NCI-H1105 treated with DMSO at 0.1 percent for 48 hours (cell line): ENCODE measurements at regions not wholly inside any gene's neighbourhood (a gene's known extent, or its start where the extent isn't known, plus 50 kb on each side); places are given as distances from the start of the nearest gene placed in this dataset.

ENCODE experiments used
- DNase-seq: peaks from one replicate; lab custom pipeline; 2025; lab: John Stamatoyannopoulos, UW

DNA sequence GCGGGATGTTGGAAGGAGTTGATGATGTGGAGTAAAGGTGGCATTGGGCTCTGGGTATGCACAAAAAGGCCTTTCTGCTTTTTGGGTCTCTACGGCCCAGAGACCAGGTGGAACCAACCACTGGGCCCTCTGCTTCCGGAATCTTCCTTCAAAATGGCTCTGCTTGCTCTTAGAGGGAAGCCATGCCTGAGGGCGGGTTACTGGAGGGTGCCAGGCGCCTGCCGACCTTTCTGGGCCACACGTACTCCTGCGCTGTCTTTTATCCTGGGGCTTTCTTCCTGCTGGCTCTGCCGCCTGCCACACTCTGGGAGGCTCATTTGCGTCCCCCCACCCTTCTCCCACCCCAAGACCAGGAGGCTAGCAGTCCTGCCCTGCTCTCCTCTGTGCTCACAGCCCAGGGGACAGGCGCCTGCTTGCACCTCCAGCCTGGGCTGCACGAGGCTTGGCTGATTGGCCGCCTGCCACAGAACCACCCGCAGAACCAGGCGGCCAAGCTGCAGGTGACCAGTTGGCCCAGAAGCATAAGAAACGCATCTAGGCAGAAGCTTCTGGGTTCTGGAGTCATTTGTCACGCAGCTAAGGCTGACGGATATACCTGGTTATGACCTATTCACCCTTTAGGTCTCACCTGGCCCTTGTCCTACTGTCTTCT lies 536.9 kb downstream of the TBC1D22A start:
- DNase-seq = no peak

DNA sequence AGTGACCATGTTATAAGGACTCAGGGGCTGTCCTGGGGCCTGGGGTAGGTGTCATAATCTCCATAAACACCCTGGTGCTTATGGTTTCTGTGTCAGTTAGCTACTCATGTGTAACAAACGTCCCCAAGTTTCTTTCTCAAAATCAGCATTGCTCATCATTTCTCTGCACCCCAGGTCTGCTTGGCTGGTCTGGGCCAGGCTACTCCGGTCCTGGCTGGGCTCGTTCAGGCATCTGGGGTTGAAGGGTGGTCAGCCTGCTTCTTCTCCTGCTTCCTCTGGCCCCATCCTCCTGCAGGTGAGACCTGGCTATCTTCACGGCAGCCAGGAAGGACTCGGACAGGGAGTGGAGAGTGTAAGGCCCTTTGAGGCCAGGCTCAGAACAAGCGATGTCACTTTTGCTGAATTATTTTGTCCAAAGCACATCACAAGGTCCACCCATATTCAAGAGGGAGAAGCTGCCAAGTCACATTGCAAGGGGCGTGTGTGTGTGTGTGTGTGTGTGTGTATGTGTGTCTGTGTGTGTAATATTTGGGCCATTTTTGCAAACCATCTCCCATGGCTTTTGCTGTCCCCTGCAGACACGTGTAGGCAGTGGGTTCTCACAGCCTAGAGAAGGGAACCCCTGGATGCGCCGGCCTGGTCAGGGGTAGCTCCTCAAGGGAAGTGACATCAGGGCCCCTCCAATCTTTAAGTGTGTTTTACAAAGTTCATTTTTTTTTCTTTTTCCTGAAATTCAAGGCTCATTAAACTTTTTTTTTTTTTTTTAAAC lies 535.8 kb downstream of the TBC1D22A start:
- DNase-seq = no peak

- DNase-seq = no peak
Measured at GRCh38 chr22:47297261-47298016, 535.0 kb downstream of the TBC1D22A start.

GRCh38 chr22:47296405-47297260 lies 534.2 kb downstream of the TBC1D22A start:
- no peak for DNase-seq

GRCh38 chr22:47295982-47296381 lies 533.5 kb downstream of the TBC1D22A start:
- no peak for DNase-seq

DNA sequence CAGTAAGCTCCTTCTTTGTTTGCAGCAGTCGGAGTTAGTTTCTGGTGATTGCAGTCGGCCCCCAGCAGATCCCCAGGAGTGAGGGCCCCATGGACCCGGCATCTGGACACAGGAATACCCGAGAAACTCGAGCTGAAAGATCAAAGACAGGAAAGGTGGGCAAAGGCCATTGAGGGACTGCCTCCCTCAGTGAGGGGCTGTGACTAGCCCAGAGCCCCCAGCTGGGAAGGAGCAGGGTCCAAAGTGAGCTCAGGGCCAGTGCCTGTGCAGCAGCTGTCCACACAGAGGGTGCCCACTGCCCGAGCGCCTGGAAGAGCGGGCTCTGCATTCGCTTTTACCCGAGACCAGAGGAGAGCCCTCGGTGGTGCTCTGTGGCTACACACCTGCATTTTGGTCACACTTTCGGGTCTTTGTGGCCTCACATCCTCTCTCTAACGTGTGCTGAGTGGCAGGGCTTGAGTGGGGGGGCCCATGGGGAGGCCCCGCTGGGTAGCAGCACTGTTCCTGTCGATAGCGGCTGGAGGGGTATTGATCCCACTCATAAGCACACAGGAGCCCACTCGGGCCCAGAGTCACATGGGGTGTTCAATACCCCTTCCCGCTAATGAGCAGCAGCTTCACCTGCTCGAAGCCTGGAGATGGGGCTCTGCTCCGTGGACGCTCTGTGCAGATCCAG lies 532.9 kb downstream of the TBC1D22A start:
- no peak for DNase-seq

DNA sequence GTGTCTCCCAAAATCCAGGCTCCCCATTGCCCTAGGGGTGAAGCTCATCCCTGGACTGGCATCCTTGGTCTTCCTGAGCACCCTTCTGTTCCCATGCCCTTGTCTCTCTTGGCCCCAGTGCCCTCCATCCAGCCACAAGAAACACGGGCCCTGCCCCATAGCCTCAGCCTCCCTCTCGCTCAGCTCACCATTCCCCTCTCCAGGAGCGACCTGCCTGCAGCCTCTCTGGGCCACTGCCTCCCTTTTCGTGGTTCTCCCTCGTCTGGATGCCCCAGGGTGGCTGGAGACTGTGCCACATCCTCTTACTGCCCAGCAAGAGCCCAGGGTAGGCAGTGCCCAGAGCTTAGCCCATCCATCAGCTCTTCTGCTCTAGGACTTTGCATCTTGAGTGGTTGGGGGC lies 532.1 kb downstream of the TBC1D22A start:
- DNase-seq = no peak

- no peak for DNase-seq
Measured at GRCh38 chr22:47294222-47294532, 531.7 kb downstream of the TBC1D22A start.

GRCh38 chr22:47293368-47294221 lies 531.1 kb downstream of the TBC1D22A start:
- DNase-seq = no peak

GRCh38 chr22:47292546-47293320 lies 530.3 kb downstream of the TBC1D22A start:
- no peak for DNase-seq

DNA sequence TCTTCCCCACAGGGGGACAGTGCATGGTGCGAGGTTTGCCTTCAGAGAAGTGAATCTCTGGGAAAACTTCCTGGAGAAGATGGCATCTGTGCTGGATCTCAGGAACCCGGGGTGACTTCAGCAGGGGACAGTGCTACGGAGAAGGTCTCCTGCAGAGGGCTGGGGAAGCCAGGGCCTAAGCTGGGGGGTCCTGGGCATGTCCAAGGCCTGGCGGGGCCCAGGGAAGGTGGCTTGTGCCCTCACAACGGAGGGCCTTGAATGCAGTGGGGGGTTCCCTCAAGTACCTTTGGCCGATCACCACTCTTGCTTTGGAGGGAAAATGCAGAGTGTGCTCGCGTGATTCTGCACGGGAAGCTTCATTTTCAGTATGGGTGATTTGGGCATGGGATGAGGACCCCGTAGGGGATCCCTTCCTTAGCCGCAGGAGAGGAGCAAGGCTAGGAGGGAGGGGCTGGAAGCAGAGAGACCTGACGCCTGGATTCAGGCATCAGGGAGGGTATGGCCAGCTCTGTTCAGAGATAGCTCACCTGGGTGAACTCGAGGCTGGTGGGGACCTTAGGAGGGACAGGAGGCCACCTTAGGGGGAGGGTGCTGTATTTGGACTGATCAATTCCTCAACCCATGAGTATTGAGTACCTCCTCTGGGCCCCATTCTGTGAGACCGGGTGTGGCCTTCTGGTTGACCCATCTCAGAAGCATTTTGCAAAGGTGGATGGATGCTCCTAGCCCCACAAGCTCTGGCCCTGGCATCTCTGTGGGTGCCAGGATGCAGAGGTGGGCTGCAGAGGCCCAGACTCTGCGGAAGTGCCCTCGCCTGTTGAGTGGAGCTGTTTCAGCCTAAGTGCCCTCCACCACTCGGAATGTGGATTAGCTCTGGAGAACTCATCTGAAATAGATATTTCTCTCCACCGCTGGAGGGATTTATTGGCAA lies 529.4 kb downstream of the TBC1D22A start:
- DNase-seq = no peak

GRCh38 chr22:47290706-47291430 lies 528.4 kb downstream of the TBC1D22A start:
- no peak for DNase-seq

DNA sequence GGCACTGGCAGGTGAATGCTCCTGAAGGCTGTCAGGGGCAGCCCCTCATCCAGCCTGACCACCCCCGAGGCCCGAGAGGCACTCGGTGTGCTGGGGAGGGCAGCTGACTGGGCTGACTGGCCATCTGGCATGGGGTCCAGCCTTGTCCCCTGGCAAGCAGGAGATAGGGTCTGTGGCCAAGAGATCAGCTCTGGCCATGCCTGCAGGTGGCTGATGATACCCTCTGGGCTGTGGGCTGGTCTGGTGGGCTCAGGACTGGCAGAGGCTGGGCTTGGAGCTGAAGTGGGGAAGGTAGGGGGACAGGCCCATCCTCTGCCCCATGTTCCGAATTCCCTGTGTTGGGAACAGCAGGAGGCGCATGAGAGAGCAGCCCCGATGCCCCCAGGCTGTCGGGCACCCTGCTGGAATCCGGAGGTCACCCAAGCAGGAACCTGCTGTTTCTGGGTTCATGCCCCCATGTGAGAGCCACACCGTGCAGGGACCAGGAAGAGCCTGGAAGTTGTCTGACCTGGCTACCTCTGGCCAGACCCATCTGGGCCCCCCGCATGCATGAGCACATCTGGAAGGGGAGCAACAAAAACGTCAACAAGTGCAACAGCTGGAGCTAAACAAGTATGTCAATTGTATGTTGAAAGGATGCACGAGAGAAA lies 527.0 kb downstream of the TBC1D22A start:
- DNase-seq = no peak

DNA sequence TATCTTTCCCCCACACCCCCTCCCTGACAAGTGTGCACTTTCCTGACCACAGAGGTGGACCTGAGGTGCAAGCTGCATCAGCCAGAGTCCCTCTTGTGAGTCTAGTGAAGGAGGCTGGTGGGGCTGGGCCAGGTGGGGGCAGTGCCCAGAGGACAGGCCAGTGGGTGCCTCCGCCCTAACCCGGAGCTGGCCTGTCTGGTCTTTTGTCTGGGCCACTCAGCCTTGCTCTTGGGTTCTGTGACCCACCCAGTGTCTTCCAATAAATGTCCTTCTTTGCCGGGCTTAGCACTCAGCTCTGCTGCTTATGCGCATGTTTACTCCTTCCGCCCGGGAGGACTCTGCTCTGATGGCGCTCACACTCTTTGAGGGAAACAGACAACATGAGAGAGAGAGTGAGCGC lies 526.2 kb downstream of the TBC1D22A start:
- DNase-seq = no peak

DNA sequence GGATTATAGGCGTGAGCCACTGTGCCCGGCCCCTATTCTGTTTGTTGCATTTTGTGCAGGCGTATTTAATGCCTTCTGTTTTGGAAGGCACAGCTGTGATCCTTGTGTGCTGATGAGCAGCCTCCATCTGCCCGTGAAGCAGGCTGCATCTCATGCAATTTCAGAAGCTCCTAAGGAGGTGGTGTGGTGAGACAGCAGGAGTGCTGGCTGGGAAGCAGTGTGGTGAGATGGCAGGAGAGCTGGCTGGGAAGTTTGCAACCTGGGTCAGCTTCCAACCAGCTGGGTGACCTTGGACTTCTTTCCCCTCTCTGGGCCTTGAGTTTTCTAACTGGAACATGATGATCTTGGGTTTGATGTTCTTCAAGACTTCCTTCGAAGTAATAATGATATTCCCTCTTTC lies 525.1 kb downstream of the TBC1D22A start:
- no peak for DNase-seq

GRCh38 chr22:47286590-47286989 lies 524.1 kb downstream of the TBC1D22A start:
- no peak for DNase-seq

GRCh38 chr22:47285981-47286380 lies 523.5 kb downstream of the TBC1D22A start:
- DNase-seq = no peak

DNA sequence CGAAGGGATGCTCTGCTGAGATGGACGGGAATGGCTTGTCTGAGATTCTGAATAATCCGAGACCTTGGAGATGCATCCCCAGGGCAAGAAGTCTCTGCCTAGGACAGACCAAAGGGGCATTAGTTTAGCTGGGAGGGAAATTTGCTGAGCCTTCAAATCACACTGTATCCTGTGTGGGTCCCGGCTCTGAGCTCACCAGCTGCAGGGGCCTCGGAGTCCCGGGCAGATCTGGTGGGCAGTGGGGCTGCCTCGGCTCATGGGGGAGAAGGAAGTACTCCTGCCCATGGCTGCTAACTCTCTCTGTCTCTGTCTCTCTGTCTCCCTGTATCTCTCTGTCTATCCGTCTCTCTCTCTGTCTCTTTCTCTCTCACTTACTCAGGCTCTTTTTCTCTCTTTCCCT lies 522.4 kb downstream of the TBC1D22A start:
- no peak for DNase-seq
